ENCODE measurements at regions not wholly inside any gene's neighbourhood (a gene's known extent, or its start where the extent isn't known, plus 50 kb on each side); places are given as distances from the start of the nearest gene placed in this dataset.

- no peak for DNase-seq (ENCODE audit: low read depth, low spot score)
Measured at GRCh38 chr2:137729305-137729704, 235.0 kb upstream of the HNMT start.

DNA sequence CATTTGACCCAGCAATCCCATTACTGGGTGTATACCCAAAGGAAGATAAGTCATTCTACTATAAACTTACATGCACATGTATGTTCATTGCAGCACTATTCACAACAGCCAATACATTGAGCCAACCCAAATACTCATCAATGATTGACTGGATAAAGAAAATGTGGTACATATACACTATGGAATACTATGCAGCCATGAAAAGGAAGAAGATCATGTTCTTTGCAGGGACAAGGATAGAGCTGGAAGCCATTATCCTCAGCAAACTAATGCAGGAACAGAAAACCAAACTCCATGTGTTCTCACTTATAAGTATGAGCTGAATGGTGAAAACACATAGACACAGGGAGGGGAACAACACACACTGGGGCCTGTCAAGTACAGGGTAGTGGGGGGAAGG is 226.7 kb upstream of the HNMT start:
- no peak for DNase-seq (ENCODE audit: low read depth, low spot score)

- DNase-seq (ENCODE audit: low read depth, low spot score) = no peak
Measured at GRCh38 chr2:137741784-137742362, 222.4 kb upstream of the HNMT start.

DNA sequence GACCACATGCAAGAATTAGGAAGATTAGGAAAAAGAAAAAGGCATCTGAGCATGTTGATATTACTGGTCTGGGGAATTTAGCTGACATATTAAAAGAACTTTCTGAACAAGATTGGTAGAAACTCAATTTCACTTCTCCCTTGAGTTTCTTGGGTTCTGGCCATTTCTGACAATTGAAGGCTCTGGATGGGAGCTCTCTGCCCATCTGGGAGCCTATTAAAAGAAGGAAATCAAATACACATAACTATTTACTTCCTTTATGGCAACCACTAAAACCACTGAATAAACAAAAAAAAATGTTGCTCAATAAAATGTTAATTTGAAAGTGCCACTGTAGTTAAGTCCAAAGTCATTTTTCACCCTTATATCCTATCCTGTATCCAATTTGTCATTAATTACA is 216.8 kb upstream of the HNMT start:
- no peak for DNase-seq (ENCODE audit: low read depth, low spot score)

GRCh38 chr2:137748533-137748932 is 215.7 kb upstream of the HNMT start:
- no peak for DNase-seq (ENCODE audit: low read depth, low spot score)

DNA sequence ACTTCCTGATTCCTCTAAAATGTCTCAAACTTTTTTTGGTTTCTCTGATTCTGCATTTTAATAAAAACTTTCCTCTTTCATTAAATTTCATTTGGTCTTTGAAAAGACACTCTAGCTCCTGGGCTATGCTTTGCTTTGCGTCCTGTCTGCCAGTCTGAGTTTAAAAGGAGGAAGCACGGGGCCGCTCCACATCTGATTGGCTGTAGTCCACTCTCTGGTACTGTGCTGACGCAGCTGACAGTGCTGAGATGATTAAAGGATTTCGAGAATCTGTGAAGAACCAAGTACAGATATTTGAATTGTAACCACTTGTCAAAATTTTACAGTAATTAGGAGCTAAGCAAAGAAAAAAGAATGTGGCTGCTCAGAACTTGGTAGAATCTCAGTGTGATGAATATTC is 199.6 kb upstream of the HNMT start:
- DNase-seq (ENCODE audit: low read depth, low spot score) = no peak

DNA sequence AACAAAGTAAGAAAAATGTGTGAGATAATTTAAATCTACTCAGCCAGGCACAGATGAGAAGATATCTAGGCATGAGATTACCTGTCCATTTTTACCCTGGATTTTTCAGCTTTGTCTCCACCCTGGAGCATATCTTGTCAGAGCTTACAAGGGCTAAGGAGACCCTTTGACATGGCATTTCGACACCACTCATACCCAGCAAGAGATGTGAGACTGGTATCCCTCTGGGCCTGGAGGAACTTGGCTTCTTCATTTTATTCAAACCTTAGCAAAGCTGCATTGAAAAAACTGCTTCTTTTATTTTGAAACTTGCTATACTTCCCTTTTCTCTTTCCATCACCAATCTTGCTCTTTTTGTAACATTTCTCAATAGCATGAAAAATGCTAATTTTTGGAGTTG is 194.9 kb upstream of the HNMT start:
- no peak for DNase-seq (ENCODE audit: low read depth, low spot score)

DNA sequence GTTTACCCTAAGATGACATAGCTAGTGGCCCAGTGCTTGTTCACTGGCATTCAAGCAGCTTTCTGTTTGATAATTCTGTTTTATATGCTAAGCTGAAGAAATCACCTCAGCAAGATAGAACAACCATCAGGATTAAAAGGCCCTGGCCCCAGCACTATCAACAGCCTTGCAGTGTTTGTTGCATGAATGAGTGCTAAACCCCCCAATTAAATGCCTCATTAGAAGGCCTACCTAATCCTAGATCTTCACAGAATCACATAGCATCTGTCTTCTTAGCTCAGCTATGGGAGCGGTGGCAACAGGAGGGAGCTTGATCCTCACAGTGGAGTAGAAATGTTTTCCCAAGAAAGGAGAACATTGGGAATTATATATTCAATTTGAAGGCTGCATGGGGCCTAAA is 194.1 kb upstream of the HNMT start:
- DNase-seq (ENCODE audit: low read depth, low spot score) = no peak

DNA sequence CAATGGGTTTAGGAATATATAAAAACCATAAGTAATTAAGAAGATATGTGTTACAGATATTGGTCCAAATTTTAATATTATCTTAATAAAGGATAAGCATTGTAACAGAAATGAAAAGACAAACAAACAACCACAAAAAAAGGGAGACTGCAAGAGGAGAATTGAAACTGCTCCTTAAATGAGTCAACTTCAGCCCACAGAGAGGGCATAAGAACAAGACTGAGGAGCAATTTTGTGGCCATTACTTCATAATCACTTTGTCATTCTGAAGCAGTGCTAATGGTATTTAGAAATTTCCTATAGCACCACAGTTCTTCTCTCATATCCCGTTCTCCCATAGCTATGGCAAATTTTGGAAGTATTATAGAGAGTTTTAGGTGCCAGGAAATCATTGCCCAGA is 193.2 kb upstream of the HNMT start:
- DNase-seq (ENCODE audit: low read depth, low spot score) = no peak

- no peak for DNase-seq (ENCODE audit: low read depth, low spot score)
Measured at GRCh38 chr2:137772451-137772850, 191.8 kb upstream of the HNMT start.

- no peak for DNase-seq (ENCODE audit: low read depth, low spot score)
Measured at GRCh38 chr2:137775529-137775928, 188.7 kb upstream of the HNMT start.

- no peak for DNase-seq (ENCODE audit: low read depth, low spot score)
Measured at GRCh38 chr2:137776697-137777096, 187.6 kb upstream of the HNMT start.

DNA sequence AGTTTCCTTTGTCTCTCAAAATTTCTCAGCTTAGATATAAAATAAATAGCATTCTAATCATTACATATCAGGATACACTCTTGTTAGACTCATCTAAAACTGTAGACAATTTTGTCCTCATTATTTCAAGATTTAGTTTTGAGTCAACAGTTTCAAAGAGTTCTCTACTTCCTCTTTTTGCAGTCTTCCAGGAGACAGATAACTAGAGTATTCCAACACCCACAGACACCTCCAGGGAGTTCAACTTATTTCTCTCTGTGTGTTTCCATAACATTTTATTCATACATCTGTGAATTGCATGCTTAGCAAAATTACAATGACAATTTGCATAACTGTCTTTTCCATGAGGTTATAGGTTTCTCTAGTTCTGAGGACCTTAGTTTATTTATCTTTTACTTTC is 166.6 kb upstream of the HNMT start:
- no peak for DNase-seq (ENCODE audit: low read depth, low spot score)

DNA sequence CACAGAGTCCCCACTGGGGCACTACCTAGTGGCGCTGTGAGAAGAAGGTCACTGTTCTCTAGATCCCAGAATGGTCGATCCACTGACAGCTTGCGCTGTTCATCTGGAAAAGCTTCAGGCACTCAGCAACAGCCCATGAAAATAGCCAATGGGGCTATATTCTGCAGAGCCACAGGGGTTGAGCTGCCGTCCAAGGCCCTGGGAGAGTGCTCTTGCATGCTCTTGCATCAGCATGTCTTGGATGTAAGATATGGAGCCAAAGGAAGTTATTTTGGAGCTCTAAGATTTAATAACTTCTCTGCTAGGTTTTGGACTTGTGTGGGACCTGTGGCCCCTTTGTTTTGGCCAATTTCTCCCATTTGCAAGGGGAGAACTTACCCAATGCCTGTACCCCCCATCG is 164.7 kb upstream of the HNMT start:
- DNase-seq (ENCODE audit: low read depth, low spot score) = no peak

- DNase-seq (ENCODE audit: low read depth, low spot score) = no peak
Measured at GRCh38 chr2:137800386-137800785, 163.9 kb upstream of the HNMT start.

DNA sequence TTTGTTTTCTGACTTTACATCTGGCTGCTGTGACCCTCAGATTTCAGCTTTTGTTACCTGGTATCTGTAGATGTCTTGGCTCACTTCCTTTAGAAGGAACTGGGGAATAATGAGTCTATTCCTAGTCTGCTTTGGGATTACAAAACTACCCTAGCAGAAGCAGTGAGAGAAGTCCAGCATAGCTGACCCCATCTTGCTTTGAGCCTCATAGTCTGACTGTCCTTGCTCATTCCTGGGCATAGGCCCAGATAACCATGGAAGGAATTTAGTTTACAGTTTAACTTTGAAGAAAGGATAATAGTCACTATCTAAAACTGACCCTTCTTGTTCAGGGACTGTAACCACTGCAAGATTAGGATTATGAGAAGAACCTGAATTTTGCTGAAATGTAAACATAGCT is 163.0 kb upstream of the HNMT start:
- DNase-seq (ENCODE audit: low read depth, low spot score) = no peak

GRCh38 chr2:137802038-137802437 is 162.2 kb upstream of the HNMT start:
- DNase-seq (ENCODE audit: low read depth, low spot score) = no peak

- no peak for DNase-seq (ENCODE audit: low read depth, low spot score)
Measured at GRCh38 chr2:137806068-137806805, 158.0 kb upstream of the HNMT start.

DNA sequence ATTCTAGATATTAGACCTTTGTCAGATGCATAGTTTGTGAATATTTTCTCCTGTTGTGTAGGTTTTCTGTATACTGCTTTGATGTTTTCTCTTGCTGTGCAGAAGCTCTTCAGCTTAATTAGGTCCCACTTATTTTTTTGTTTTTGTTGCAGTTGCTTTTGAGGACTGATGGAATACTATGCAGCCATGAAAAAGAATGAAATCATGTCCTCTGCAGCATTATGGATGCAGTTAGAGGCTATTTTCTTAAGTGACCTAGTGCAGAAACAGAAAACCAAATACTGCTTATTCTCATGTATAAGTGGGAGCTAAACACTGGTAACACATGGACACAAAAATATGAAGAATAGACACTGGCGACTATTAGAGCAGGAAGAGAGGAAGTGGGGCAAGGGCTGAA is 155.0 kb upstream of the HNMT start:
- no peak for DNase-seq (ENCODE audit: low read depth, low spot score)

DNA sequence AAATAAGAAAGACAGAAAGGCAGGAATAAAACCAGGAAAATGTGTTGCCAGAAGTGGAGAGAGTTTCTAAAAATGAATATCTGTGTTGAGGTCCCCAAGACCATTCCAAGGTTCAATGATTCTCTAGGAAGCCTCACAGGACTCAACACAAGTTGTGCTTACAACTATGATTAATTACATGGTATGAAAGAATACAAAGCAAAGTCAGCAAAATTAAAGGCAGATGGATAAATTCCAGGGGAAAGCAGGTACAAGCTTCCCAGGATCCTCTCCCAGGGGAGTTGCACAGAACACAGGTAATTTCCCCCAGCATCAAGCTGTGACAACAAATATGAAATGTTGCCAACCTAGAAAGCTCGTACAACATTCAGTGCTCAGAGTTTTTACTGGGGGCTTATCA is 154.4 kb upstream of the HNMT start:
- DNase-seq (ENCODE audit: low read depth, low spot score) = no peak

DNA sequence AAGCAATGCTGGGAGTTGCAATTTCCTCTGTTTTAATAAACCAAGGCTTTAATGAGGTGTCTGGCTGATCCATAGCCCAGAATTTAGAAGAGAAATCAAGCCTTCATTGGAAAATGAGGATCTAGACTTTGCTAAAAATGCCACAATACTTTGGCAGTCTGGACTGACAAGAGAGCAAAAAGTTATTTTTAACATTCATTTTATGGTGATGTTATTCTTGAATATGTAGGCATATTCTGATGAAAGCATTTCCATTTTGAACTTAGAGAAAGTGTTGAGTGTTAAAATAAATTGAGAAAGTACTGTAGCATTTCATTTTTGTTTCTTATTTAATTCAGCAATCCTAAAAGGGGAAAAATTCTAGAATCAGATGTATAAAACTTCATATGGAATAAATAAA is 151.8 kb upstream of the HNMT start:
- DNase-seq (ENCODE audit: low read depth, low spot score) = no peak

DNA sequence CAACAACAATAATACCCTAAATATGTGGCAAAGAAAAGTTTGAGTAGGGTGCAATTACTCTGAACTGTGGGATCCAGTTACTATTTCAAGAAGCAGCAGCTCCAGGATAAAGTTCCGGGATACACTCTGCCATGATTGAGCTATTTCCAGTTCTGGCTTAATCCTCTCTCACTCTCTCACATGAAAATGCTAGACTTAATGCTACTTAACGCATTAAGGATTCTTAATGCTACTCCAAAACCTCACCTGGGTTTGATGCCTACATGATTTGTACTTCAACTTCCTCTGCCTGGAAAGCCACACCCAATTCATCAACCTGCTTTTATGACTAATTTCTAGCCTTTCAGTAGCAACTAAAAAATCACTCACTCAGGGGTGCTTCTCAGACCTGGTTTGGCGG is 151.1 kb upstream of the HNMT start:
- DNase-seq (ENCODE audit: low read depth, low spot score) = no peak

- DNase-seq (ENCODE audit: low read depth, low spot score) = no peak
Measured at GRCh38 chr2:137817058-137817457, 147.2 kb upstream of the HNMT start.

- DNase-seq (ENCODE audit: low read depth, low spot score) = no peak
Measured at GRCh38 chr2:137823196-137823595, 141.1 kb upstream of the HNMT start.

Measured in ELF-1 (cell line).